GM23338 (cell line): ENCODE measurements at regions not wholly inside any gene's neighbourhood (a gene's known extent, or its start where the extent isn't known, plus 50 kb on each side); places are given as distances from the start of the nearest gene placed in this dataset.

Source experiments
- CREB1 ChIP-seq: fragments of 250-450 bp; sonication (Bioruptor Pico); IDR thresholded peaks from 2 replicates; pipeline ENCODE4 v1.5.0; 2020; ENCODE audit warnings: low read depth, mild to moderate bottlenecking, moderate library complexity
- EZH2 ChIP-seq: fragments of 200-600 bp; sonication (generic); IDR thresholded peaks from one replicate; pipeline ENCODE4 v1.8.0; 2017; ENCODE audit warnings: antibody characterized with exemption, mild to moderate bottlenecking, low read depth; ENCODE audit not compliant: unreplicated experiment
- EZH2phosphoT487 ChIP-seq: fragments of 200-600 bp; sonication (generic); IDR thresholded peaks from one replicate; pipeline ENCODE4 v1.8.1; 2018; ENCODE audit warnings: antibody characterized with exemption; ENCODE audit not compliant: unreplicated experiment
- JUNB ChIP-seq: IDR thresholded peaks from one replicate; pipeline ENCODE4 v1.6.1; 2016; ENCODE audit warnings: antibody characterized with exemption; ENCODE audit not compliant: unreplicated experiment
- POLR2AphosphoS5 ChIP-seq: IDR thresholded peaks from 2 replicates; pipeline ENCODE4 v1.6.1; 2016; ENCODE audit warnings: antibody characterized with exemption, low read depth
- STAT1 ChIP-seq: IDR thresholded peaks from one replicate; pipeline ENCODE4 v1.6.1; 2016; ENCODE audit warnings: antibody characterized with exemption; ENCODE audit not compliant: unreplicated experiment
- ZNF331 ChIP-seq: fragments of 250-450 bp; sonication (Bioruptor Pico); IDR thresholded peaks from 2 replicates; pipeline ENCODE4 v1.5.0; 2020; ENCODE audit warnings: low read depth, mild to moderate bottlenecking, moderate library complexity
- TF ChIP-seq, protein P1 (sequence below), 2 experiments: fragments of 200-600 bp in 1 of 2; sonication (generic) in 1 of 2; conservative IDR thresholded peaks; 2 replicates each; pipeline versions ENCODE4 v1.5.1 to v1.6.1; 2016 to 2017; ENCODE audit warnings: antibody characterized with exemption in 2 of 2, low read depth in 2 of 2, mild to moderate bottlenecking in 2 of 2, moderate library complexity in 1 of 2
- TF ChIP-seq, protein P2 (sequence below): IDR thresholded peaks from 2 replicates; pipeline ENCODE4 v1.6.1; 2016; ENCODE audit warnings: antibody characterized with exemption
- TF ChIP-seq, protein P3 (sequence below): IDR thresholded peaks from one replicate; pipeline ENCODE4 v1.6.1; 2018; ENCODE audit warnings: antibody characterized with exemption; ENCODE audit not compliant: unreplicated experiment
- TF ChIP-seq, protein P4 (sequence below): fragments of 250-450 bp; sonication (Bioruptor Pico); IDR thresholded peaks from 2 replicates; pipeline ENCODE4 v1.5.0; 2020; ENCODE audit warnings: mild to moderate bottlenecking, moderate library complexity

DNA sequence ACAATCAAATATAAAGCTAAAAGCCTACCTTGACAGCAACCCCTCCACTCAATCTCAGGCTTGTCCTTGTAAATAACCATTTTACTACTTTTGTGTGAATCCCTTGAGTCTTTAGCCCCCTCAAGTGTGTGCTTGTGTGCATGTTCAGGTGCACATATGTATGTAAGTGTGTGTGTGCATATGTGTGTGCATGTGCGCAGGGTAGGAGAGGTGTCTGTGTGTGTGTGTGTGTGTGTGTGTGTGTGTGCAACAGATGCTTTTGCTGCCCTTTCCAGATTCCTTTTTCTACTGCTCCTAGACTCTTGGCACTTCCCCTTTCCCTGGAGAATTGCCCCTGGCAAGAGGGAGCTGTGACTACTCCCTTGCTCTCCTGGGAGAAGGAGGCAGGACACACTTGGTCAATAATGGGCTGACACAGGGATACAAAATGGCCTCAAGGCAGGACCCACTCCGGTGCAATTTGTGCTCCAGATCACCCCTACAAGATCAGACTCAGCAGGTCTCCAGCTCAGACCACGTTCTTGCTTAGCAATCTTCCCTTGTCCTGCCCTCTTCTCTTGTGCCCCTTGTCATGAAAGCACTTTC is 73.4 kb downstream of the IFNG start:
- TF ChIP-seq, protein P1, sequence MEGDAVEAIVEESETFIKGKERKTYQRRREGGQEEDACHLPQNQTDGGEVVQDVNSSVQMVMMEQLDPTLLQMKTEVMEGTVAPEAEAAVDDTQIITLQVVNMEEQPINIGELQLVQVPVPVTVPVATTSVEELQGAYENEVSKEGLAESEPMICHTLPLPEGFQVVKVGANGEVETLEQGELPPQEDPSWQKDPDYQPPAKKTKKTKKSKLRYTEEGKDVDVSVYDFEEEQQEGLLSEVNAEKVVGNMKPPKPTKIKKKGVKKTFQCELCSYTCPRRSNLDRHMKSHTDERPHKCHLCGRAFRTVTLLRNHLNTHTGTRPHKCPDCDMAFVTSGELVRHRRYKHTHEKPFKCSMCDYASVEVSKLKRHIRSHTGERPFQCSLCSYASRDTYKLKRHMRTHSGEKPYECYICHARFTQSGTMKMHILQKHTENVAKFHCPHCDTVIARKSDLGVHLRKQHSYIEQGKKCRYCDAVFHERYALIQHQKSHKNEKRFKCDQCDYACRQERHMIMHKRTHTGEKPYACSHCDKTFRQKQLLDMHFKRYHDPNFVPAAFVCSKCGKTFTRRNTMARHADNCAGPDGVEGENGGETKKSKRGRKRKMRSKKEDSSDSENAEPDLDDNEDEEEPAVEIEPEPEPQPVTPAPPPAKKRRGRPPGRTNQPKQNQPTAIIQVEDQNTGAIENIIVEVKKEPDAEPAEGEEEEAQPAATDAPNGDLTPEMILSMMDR (conservative IDR thresholded peaks at IDR 0.05; ENCODE audit: low read depth in 2 of 2) = no peak
- TF ChIP-seq, protein P2, sequence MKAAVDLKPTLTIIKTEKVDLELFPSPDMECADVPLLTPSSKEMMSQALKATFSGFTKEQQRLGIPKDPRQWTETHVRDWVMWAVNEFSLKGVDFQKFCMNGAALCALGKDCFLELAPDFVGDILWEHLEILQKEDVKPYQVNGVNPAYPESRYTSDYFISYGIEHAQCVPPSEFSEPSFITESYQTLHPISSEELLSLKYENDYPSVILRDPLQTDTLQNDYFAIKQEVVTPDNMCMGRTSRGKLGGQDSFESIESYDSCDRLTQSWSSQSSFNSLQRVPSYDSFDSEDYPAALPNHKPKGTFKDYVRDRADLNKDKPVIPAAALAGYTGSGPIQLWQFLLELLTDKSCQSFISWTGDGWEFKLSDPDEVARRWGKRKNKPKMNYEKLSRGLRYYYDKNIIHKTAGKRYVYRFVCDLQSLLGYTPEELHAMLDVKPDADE = no peak
- TF ChIP-seq EZH2 = no peak
- TF ChIP-seq, protein P3, sequence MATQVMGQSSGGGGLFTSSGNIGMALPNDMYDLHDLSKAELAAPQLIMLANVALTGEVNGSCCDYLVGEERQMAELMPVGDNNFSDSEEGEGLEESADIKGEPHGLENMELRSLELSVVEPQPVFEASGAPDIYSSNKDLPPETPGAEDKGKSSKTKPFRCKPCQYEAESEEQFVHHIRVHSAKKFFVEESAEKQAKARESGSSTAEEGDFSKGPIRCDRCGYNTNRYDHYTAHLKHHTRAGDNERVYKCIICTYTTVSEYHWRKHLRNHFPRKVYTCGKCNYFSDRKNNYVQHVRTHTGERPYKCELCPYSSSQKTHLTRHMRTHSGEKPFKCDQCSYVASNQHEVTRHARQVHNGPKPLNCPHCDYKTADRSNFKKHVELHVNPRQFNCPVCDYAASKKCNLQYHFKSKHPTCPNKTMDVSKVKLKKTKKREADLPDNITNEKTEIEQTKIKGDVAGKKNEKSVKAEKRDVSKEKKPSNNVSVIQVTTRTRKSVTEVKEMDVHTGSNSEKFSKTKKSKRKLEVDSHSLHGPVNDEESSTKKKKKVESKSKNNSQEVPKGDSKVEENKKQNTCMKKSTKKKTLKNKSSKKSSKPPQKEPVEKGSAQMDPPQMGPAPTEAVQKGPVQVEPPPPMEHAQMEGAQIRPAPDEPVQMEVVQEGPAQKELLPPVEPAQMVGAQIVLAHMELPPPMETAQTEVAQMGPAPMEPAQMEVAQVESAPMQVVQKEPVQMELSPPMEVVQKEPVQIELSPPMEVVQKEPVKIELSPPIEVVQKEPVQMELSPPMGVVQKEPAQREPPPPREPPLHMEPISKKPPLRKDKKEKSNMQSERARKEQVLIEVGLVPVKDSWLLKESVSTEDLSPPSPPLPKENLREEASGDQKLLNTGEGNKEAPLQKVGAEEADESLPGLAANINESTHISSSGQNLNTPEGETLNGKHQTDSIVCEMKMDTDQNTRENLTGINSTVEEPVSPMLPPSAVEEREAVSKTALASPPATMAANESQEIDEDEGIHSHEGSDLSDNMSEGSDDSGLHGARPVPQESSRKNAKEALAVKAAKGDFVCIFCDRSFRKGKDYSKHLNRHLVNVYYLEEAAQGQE = no peak
- TF ChIP-seq CREB1 (CRISPR knock-in tag) = no peak
- no peak for TF ChIP-seq POLR2AphosphoS5
- TF ChIP-seq EZH2phosphoT487 = no peak
- TF ChIP-seq, protein P4, sequence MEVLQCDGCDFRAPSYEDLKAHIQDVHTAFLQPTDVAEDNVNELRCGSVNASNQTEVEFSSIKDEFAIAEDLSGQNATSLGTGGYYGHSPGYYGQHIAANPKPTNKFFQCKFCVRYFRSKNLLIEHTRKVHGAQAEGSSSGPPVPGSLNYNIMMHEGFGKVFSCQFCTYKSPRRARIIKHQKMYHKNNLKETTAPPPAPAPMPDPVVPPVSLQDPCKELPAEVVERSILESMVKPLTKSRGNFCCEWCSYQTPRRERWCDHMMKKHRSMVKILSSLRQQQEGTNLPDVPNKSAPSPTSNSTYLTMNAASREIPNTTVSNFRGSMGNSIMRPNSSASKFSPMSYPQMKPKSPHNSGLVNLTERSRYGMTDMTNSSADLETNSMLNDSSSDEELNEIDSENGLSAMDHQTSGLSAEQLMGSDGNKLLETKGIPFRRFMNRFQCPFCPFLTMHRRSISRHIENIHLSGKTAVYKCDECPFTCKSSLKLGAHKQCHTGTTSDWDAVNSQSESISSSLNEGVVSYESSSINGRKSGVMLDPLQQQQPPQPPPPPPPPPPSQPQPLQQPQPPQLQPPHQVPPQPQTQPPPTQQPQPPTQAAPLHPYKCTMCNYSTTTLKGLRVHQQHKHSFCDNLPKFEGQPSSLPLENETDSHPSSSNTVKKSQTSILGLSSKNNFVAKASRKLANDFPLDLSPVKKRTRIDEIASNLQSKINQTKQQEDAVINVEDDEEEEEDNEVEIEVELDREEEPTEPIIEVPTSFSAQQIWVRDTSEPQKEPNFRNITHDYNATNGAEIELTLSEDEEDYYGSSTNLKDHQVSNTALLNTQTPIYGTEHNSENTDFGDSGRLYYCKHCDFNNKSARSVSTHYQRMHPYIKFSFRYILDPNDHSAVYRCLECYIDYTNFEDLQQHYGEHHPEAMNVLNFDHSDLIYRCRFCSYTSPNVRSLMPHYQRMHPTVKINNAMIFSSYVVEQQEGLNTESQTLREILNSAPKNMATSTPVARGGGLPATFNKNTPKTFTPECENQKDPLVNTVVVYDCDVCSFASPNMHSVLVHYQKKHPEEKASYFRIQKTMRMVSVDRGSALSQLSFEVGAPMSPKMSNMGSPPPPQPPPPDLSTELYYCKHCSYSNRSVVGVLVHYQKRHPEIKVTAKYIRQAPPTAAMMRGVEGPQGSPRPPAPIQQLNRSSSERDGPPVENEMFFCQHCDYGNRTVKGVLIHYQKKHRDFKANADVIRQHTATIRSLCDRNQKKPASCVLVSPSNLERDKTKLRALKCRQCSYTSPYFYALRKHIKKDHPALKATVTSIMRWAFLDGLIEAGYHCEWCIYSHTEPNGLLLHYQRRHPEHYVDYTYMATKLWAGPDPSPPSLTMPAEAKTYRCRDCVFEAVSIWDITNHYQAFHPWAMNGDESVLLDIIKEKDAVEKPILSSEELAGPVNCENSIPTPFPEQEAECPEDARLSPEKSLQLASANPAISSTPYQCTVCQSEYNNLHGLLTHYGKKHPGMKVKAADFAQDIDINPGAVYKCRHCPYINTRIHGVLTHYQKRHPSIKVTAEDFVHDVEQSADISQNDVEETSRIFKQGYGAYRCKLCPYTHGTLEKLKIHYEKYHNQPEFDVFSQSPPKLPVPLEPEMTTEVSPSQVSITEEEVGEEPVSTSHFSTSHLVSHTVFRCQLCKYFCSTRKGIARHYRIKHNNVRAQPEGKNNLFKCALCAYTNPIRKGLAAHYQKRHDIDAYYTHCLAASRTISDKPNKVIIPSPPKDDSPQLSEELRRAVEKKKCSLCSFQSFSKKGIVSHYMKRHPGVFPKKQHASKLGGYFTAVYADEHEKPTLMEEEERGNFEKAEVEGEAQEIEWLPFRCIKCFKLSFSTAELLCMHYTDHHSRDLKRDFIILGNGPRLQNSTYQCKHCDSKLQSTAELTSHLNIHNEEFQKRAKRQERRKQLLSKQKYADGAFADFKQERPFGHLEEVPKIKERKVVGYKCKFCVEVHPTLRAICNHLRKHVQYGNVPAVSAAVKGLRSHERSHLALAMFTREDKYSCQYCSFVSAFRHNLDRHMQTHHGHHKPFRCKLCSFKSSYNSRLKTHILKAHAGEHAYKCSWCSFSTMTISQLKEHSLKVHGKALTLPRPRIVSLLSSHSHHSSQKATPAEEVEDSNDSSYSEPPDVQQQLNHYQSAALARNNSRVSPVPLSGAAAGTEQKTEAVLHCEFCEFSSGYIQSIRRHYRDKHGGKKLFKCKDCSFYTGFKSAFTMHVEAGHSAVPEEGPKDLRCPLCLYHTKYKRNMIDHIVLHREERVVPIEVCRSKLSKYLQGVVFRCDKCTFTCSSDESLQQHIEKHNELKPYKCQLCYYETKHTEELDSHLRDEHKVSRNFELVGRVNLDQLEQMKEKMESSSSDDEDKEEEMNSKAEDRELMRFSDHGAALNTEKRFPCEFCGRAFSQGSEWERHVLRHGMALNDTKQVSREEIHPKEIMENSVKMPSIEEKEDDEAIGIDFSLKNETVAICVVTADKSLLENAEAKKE (CRISPR knock-in tag) = no peak
- TF ChIP-seq ZNF331 (CRISPR knock-in tag) = no peak
- TF ChIP-seq JUNB = no peak
- TF ChIP-seq STAT1 = no peak
